Left ventricle myocardium inferior (tissue), 1 donor: ENCODE measurements at regions not wholly inside any gene's neighbourhood (a gene's known extent, or its start where the extent isn't known, plus 50 kb on each side); places are given as distances from the start of the nearest gene placed in this dataset.

Source experiments
- DNase-seq: peaks from one replicate; pipeline ENCODE4 v3.0.0-alpha.2; 2020
- H3K27ac ChIP-seq: fragments of 200-600 bp; replicated peaks from 2 replicates; pipeline ENCODE4 v1.8.0; 2021
- H3K27me3 ChIP-seq: fragments of 200-600 bp; 2 replicates; pipeline ENCODE4 v1.8.0; 2021; ENCODE audit warnings: low read depth
- H3K36me3 ChIP-seq: fragments of 200-600 bp; 2 replicates; pipeline ENCODE4 v1.8.0; 2021
- H3K4me1 ChIP-seq: fragments of 200-600 bp; 2 replicates; pipeline ENCODE4 v1.8.0; 2021
- H3K4me3 ChIP-seq: fragments of 200-600 bp; 2 replicates; pipeline ENCODE4 v1.8.0; 2021; ENCODE audit warnings: mild to moderate bottlenecking, moderate library complexity
- H3K9me3 ChIP-seq: fragments of 200-600 bp; replicated peaks from 2 replicates; pipeline ENCODE4 v1.8.0; 2021
- CTCF ChIP-seq: fragments of 200-600 bp; IDR thresholded peaks from 2 replicates; pipeline ENCODE4 v1.8.0; 2021; ENCODE audit warnings: antibody characterized with exemption, mild to moderate bottlenecking, borderline replicate concordance
- intact Hi-C: fragments of 100-400 bp; cut with micrococcal nuclease; formaldehyde crosslinking; loops from one replicate; pipeline ENCODE4 v1.11.0; 2022
- donor health status: DM: no; HTN: yes; CAD: no; lungs with severe emphysema.

GRCh38 chr2:240278661-240279060 is 138.2 kb upstream of the OTOS start:
- TF ChIP-seq CTCF: no peak
- intact Hi-C loops: no loop called here
- no peak overlapping the region for H3K4me3 ChIP-seq
- no peaks in the 10 kb centered on the region for H3K36me3 ChIP-seq
- H3K27me3 ChIP-seq: no peaks in the 10 kb centered on the region
- DNase-seq: no peak
- H3K27ac ChIP-seq: no peak overlapping the region
- peaks cover 10% of the 10 kb centered on the region for H3K4me1 ChIP-seq
- no peaks in the 10 kb centered on the region for H3K9me3 ChIP-seq

- H3K27ac ChIP-seq: no peak overlapping the region
- H3K27me3 ChIP-seq: no peaks in the 10 kb centered on the region
- H3K9me3 ChIP-seq: no peaks in the 10 kb centered on the region
- no peak for TF ChIP-seq CTCF
- H3K36me3 ChIP-seq: no peaks in the 10 kb centered on the region
- no peak for DNase-seq
- no peak overlapping the region for H3K4me3 ChIP-seq
- intact Hi-C loops: no loop called here
- peaks cover 10% of the 10 kb centered on the region for H3K4me1 ChIP-seq
Measured at GRCh38 chr2:240280621-240281020, 140.2 kb upstream of the OTOS start.

- Histone ChIP-seq H3K27me3 (no peaks in the 10 kb centered on the region), H3K4me3 (no peak overlapping the region), H3K27ac (no peak overlapping the region), H3K36me3 (no peaks in the 10 kb centered on the region), H3K9me3 (no peaks in the 10 kb centered on the region), H3K4me1 (peaks cover 16% of the 10 kb centered on the region)
- intact Hi-C loops: no loop called here
- DNase-seq: no peak
- TF ChIP-seq CTCF: no peak
Measured at GRCh38 chr2:240284503-240285259, 144.2 kb upstream of the OTOS start.

- intact Hi-C loops: no loop called here
- Histone ChIP-seq H3K9me3 (no peaks in the 10 kb centered on the region), H3K27me3 (no peaks in the 10 kb centered on the region), H3K4me3 (no peak overlapping the region), H3K4me1 (peaks cover 16% of the 10 kb centered on the region), H3K27ac (no peak overlapping the region), H3K36me3 (no peaks in the 10 kb centered on the region)
- DNase-seq: no peak
- TF ChIP-seq CTCF: no peak
Measured at GRCh38 chr2:240285725-240286124, 145.3 kb upstream of the OTOS start.

GRCh38 chr2:240286596-240286995 is 146.1 kb upstream of the OTOS start:
- DNase-seq: no peak
- no peaks in the 10 kb centered on the region for H3K27me3 ChIP-seq
- H3K4me1 ChIP-seq: peaks cover 16% of the 10 kb centered on the region
- H3K4me3 ChIP-seq: no peak overlapping the region
- intact Hi-C loops: no loop called here
- H3K27ac ChIP-seq: peak overlapping the region; percentile 27
- no peaks in the 10 kb centered on the region for H3K9me3 ChIP-seq
- no peak for TF ChIP-seq CTCF
- H3K36me3 ChIP-seq: no peaks in the 10 kb centered on the region
